ENCODE measurements at regions not wholly inside any gene's neighbourhood (a gene's known extent, or its start where the extent isn't known, plus 50 kb on each side); places are given as distances from the start of the nearest gene placed in this dataset.
"Not testable (repeated sequence)": the region's sequence is repeated elsewhere in the genome, so short reads cannot be mapped to it uniquely, and the experiment has no call there.

- not testable (repeated sequence) for TF ChIP-seq SP1 (IDR thresholded peaks at IDR 0.05); LEF1 (IDR thresholded peaks at IDR 0.05; ENCODE audit: borderline replicate concordance); ELF4 (IDR thresholded peaks at IDR 0.05); FOXA1 (IDR thresholded peaks at IDR 0.05); ARNT (IDR thresholded peaks at IDR 0.05); CTBP1 (IDR thresholded peaks at IDR 0.05; ENCODE audit: borderline replicate concordance); SUZ12 (IDR thresholded peaks at IDR 0.05)
These were observed 196.4 kb downstream of the JRKL start for GRCh38 chr11:96585944-96586880.
